ENCODE measurements at regions not wholly inside any gene's neighbourhood (a gene's known extent, or its start where the extent isn't known, plus 50 kb on each side); places are given as distances from the start of the nearest gene placed in this dataset.

- H3K27me3 ChIP-seq = no peaks in the 10 kb centered on the region
- TF ChIP-seq CTCF (IDR thresholded peaks at IDR 0.05) = no peak
- H3K4me3 ChIP-seq (ENCODE audit: low read depth in 1 of 2, low read length in 1 of 2) = no peak overlapping the region
- no peak overlapping the region for H3K27ac ChIP-seq
- H3K9me3 ChIP-seq = no peaks in the 10 kb centered on the region
- no peaks in the 10 kb centered on the region for H3K4me1 ChIP-seq (ENCODE audit: control insufficient read depth in 1 of 2, insufficient read depth in 1 of 2, low read depth in 1 of 2, low read length in 1 of 2)
- no peaks in the 10 kb centered on the region for H3K36me3 ChIP-seq
Measured at GRCh38 chr1:189405419-189405818, 1072.2 kb downstream of the BRINP3 start.

- Histone ChIP-seq H3K27ac (no peak overlapping the region), H3K9me3 (no peaks in the 10 kb centered on the region), H3K27me3 (no peaks in the 10 kb centered on the region), H3K4me3 (ENCODE audit: low read depth in 1 of 2, low read length in 1 of 2) (no peak overlapping the region), H3K4me1 (ENCODE audit: control insufficient read depth in 1 of 2, insufficient read depth in 1 of 2, low read depth in 1 of 2, low read length in 1 of 2) (no peaks in the 10 kb centered on the region), H3K36me3 (no peaks in the 10 kb centered on the region)
- no peak for TF ChIP-seq CTCF (IDR thresholded peaks at IDR 0.05)
Measured at GRCh38 chr1:189409774-189410173, 1067.9 kb downstream of the BRINP3 start.

GRCh38 chr1:189424746-189425331 is 1052.8 kb downstream of the BRINP3 start:
- no peak overlapping the region for H3K27ac ChIP-seq
- H3K4me1 ChIP-seq (ENCODE audit: control insufficient read depth in 1 of 2, insufficient read depth in 1 of 2, low read depth in 1 of 2, low read length in 1 of 2) = no peaks in the 10 kb centered on the region
- H3K36me3 ChIP-seq = no peaks in the 10 kb centered on the region
- no peaks in the 10 kb centered on the region for H3K27me3 ChIP-seq
- TF ChIP-seq CTCF (IDR thresholded peaks at IDR 0.05) = no peak
- H3K4me3 ChIP-seq (ENCODE audit: low read depth in 1 of 2, low read length in 1 of 2) = no peak overlapping the region
- no peaks in the 10 kb centered on the region for H3K9me3 ChIP-seq

GRCh38 chr1:189429610-189430009 is 1048.1 kb downstream of the BRINP3 start:
- no peaks in the 10 kb centered on the region for H3K9me3 ChIP-seq
- no peaks in the 10 kb centered on the region for H3K27me3 ChIP-seq
- no peak overlapping the region for H3K4me3 ChIP-seq (ENCODE audit: low read depth in 1 of 2, low read length in 1 of 2)
- H3K36me3 ChIP-seq = no peaks in the 10 kb centered on the region
- H3K27ac ChIP-seq = no peak overlapping the region
- no peak for TF ChIP-seq CTCF (IDR thresholded peaks at IDR 0.05)
- H3K4me1 ChIP-seq (ENCODE audit: control insufficient read depth in 1 of 2, insufficient read depth in 1 of 2, low read depth in 1 of 2, low read length in 1 of 2) = no peaks in the 10 kb centered on the region

GRCh38 chr1:189431447-189431846 is 1046.2 kb downstream of the BRINP3 start:
- Histone ChIP-seq H3K9me3 (no peaks in the 10 kb centered on the region), H3K27me3 (no peaks in the 10 kb centered on the region), H3K4me3 (ENCODE audit: low read depth in 1 of 2, low read length in 1 of 2) (no peak overlapping the region), H3K36me3 (no peaks in the 10 kb centered on the region), H3K4me1 (ENCODE audit: control insufficient read depth in 1 of 2, insufficient read depth in 1 of 2, low read depth in 1 of 2, low read length in 1 of 2) (no peaks in the 10 kb centered on the region), H3K27ac (no peak overlapping the region)
- TF ChIP-seq CTCF (IDR thresholded peaks at IDR 0.05) = no peak

GRCh38 chr1:189432753-189433152 is 1044.9 kb downstream of the BRINP3 start:
- no peaks in the 10 kb centered on the region for H3K27me3 ChIP-seq
- H3K9me3 ChIP-seq = no peaks in the 10 kb centered on the region
- no peaks in the 10 kb centered on the region for H3K36me3 ChIP-seq
- no peak overlapping the region for H3K27ac ChIP-seq
- H3K4me1 ChIP-seq (ENCODE audit: control insufficient read depth in 1 of 2, insufficient read depth in 1 of 2, low read depth in 1 of 2, low read length in 1 of 2) = no peaks in the 10 kb centered on the region
- H3K4me3 ChIP-seq (ENCODE audit: low read depth in 1 of 2, low read length in 1 of 2) = no peak overlapping the region
- no peak for TF ChIP-seq CTCF (IDR thresholded peaks at IDR 0.05)

All from neutrophil (primary cell).